ENCODE measurements at regions not wholly inside any gene's neighbourhood (a gene's known extent, or its start where the extent isn't known, plus 50 kb on each side); places are given as distances from the start of the nearest gene placed in this dataset.

DNA sequence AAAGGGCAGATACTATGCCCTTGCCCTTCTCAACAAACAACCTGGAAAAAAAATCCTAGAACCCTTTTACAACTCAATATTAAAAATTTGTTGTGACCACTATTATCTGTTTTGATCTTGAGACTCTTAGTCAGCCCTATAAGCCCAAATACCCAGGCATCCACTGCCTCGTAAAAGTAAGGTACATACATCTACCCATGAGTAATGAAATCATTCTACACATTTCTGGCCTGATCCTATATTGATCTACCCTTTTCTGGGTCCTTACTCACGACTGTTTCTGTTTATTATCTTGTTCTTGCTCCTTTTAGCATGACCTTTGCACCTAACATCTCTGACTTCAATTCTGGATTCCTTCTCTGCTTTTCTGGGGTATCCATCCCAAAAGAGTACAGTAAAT, 56.8 kb downstream of the SCG2 start:
- H3K9me3 ChIP-seq: no peaks in the 10 kb centered on the region
- H3K4me3 ChIP-seq: no peak overlapping the region
- no peak for DNase-seq
- no peak for ATAC-seq (ENCODE audit: low FRiP score in 2 of 2)
- no peaks in the 10 kb centered on the region for H3K36me3 ChIP-seq
- 50 to 54% methylated on average over 2 of the region's 2 CpGs for WGBS, 2 donors
- no peaks in the 10 kb centered on the region for H3K4me1 ChIP-seq
- H3K27me3 ChIP-seq: no peaks in the 10 kb centered on the region
- no peak overlapping the region for H3K27ac ChIP-seq
- TF ChIP-seq CTCF (IDR thresholded peaks at IDR 0.05) (no peak), POLR2AphosphoS5 (IDR thresholded peaks at IDR 0.05) (no peak), POLR2A (IDR thresholded peaks at IDR 0.05) (no peak), EP300 (IDR thresholded peaks at IDR 0.05) (no peak)

DNA sequence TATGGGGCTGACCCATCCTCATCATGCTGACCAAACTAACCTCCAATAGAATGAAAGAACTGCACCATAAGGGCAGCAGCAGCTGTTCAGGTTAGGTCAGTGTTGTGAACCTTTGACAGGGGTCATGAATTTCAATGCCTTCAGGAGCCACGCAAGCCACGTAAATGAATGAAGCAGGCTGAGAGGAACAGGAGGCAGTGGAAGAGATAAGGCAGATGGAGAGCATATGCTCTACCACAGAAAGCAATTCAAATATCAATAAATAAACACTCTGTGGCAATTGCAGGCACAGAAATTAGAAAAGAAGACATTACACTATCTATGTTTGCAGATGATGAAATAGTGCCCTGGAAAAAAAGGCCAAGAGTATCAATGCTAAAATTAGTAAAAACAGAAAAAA, 56.3 kb downstream of the SCG2 start:
- Histone ChIP-seq H3K27ac (no peak overlapping the region), H3K36me3 (no peaks in the 10 kb centered on the region), H3K9me3 (no peaks in the 10 kb centered on the region), H3K4me1 (no peaks in the 10 kb centered on the region), H3K4me3 (no peak overlapping the region), H3K27me3 (no peaks in the 10 kb centered on the region)
- no peak for TF ChIP-seq CTCF (IDR thresholded peaks at IDR 0.05)
- no peak for TF ChIP-seq EP300 (IDR thresholded peaks at IDR 0.05)
- no peak for TF ChIP-seq POLR2AphosphoS5 (IDR thresholded peaks at IDR 0.05)
- TF ChIP-seq POLR2A (IDR thresholded peaks at IDR 0.05): no peak
- DNase-seq: no peak
- ATAC-seq (ENCODE audit: low FRiP score in 2 of 2): no peak
- 33 to 39% methylated on average over 2 of the region's 2 CpGs for WGBS, 2 donors

Small RNA genes lying in the stretch of these regions (small RNA-seq; reads per million reads assigned to genes)
- gene HIGD1AP4: 0 reads per million in 4 donors
- gene RN7SL807P: 0 reads per million in 4 donors
